ENCODE measurements at regions not wholly inside any gene's neighbourhood (a gene's known extent, or its start where the extent isn't known, plus 50 kb on each side); places are given as distances from the start of the nearest gene placed in this dataset.

DNA sequence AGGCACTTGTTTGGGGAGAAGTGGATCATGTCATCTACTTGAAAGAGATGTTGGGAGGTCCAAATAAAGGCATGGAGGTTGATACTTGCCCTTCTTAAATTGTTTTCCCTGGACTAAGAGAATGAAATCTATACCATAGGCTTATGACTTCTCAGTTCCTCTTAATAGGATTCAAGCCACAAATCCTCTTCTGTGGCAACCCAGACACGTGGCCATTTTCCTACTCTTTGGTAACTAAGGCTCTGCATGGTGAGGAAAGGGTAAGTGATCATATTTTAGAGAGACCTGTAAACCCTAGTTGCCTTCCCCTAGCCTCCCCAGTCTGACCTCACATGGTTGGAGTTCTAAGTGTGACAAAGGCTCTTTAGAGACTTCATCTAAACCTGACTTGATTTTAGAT lies 72.9 kb upstream of the CD44 start:
- Histone ChIP-seq H3K4me3 (no peak overlapping the region), H3K27ac (peak overlapping the region in 1 of 2 donors; percentile 62)
- TF ChIP-seq, protein P1, sequence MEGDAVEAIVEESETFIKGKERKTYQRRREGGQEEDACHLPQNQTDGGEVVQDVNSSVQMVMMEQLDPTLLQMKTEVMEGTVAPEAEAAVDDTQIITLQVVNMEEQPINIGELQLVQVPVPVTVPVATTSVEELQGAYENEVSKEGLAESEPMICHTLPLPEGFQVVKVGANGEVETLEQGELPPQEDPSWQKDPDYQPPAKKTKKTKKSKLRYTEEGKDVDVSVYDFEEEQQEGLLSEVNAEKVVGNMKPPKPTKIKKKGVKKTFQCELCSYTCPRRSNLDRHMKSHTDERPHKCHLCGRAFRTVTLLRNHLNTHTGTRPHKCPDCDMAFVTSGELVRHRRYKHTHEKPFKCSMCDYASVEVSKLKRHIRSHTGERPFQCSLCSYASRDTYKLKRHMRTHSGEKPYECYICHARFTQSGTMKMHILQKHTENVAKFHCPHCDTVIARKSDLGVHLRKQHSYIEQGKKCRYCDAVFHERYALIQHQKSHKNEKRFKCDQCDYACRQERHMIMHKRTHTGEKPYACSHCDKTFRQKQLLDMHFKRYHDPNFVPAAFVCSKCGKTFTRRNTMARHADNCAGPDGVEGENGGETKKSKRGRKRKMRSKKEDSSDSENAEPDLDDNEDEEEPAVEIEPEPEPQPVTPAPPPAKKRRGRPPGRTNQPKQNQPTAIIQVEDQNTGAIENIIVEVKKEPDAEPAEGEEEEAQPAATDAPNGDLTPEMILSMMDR (IDR thresholded peaks at IDR 0.05) = no peak
- DNase-seq (ENCODE audit: low spot score) = no peak

- TF ChIP-seq, protein P1 (IDR thresholded peaks at IDR 0.05) = no peak
- H3K4me3 ChIP-seq = no peak overlapping the region
- H3K27ac ChIP-seq = no peak overlapping the region
- no peak for DNase-seq (ENCODE audit: low spot score)
Measured at GRCh38 chr11:35066783-35067423, 72.1 kb upstream of the CD44 start.

- DNase-seq (ENCODE audit: low spot score) = no peak
- no peak overlapping the region for H3K27ac ChIP-seq
- H3K4me3 ChIP-seq = no peak overlapping the region
- TF ChIP-seq, protein P1 (IDR thresholded peaks at IDR 0.05) = no peak
Measured at GRCh38 chr11:35071722-35072121, 67.2 kb upstream of the CD44 start.

GRCh38 chr11:35073691-35074419 lies 65.1 kb upstream of the CD44 start:
- no peak for DNase-seq (ENCODE audit: low spot score)
- TF ChIP-seq, protein P1 (IDR thresholded peaks at IDR 0.05) = no peak

DNA sequence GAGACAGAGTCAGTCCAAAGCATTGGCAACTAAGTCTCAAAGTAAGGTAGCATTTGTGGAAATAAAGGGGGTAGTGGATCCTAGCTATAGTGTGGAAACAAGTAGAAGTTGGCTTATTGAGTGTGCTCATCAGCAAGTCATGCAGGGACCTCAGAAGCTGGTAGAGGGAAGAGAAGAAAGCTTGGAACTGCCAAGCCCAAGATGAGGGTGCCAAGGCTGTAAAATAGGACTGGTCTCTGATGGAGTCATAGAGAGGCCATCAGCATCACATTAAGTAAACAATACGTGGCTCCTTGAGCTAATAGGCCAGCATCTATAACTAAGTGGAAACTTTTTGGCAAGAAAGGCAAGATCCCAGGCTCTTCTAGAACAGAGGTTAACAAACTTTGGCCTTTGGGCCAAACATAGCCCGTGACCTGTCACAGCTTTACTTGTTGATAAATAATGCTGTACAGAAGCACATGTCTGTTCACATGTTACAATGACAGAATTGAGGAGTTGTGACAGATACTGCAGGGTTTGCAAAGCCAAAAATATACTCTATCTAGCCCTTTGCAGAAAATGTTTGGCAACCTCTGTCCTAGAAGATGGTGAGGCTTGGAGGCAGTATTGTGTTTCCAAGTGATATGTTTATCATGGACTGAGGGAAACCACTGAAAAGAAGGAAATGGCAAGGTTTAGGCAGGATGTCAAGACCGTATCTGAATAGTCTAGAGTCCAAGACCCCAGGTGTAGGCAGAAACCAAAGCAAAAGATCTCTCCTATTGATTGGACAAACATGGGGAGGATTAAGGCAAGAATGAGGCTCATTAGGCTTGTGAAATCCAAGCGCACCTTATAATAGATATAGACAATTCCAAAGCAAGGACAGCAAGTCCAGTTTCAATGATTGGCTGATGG lies 62.5 kb upstream of the CD44 start:
- peak overlapping the region in 1 of 2 donors; percentile 40 for H3K27ac ChIP-seq
- TF ChIP-seq, protein P1 (IDR thresholded peaks at IDR 0.05) = no peak
- no peak for DNase-seq (ENCODE audit: low spot score)

More at GRCh38 chr11:35073691-35074419, 65.1 kb upstream of the CD44 start:
- no peak overlapping the region for H3K27ac ChIP-seq
- H3K4me3 ChIP-seq = no peak overlapping the region

GRCh38 chr11:35077709-35078469 lies 61.1 kb upstream of the CD44 start:
- Histone ChIP-seq H3K27ac (no peak overlapping the region), H3K4me3 (no peak overlapping the region)
- TF ChIP-seq, protein P1 (IDR thresholded peaks at IDR 0.05) = no peak
- DNase-seq (ENCODE audit: low spot score) = no peak

More for the DNA sequence above, 62.5 kb upstream of the CD44 start:
- H3K4me3 ChIP-seq = no peak overlapping the region
